Nephron progenitor cell (in vitro differentiated cells): ENCODE measurements at regions not wholly inside any gene's neighbourhood (a gene's known extent, or its start where the extent isn't known, plus 50 kb on each side); places are given as distances from the start of the nearest gene placed in this dataset.

Experiments
- DNase-seq: peaks from one replicate; pipeline ENCODE4 v3.0.0; 2021
- H3K27ac Mint-ChIP-seq: 2 replicates; pipeline ENCODE4 v1.8.0; 2021; ENCODE audit warnings: mild to moderate bottlenecking, moderate library complexity, mixed read lengths
- H3K27me3 Mint-ChIP-seq: 2 replicates; pipeline ENCODE4 v1.8.0; 2021; ENCODE audit warnings: mild to moderate bottlenecking, low read depth, mixed read lengths; ENCODE audit not compliant: poor library complexity
- H3K36me3 Mint-ChIP-seq: 2 replicates; pipeline ENCODE4 v1.8.0; 2021; ENCODE audit warnings: low read depth, mixed read lengths
- H3K4me1 Mint-ChIP-seq: 2 replicates; pipeline ENCODE4 v1.8.0; 2021; ENCODE audit warnings: mixed read lengths
- H3K4me3 Mint-ChIP-seq: 2 replicates; pipeline ENCODE4 v1.8.0; 2021; ENCODE audit warnings: mild to moderate bottlenecking, moderate library complexity, mixed read lengths
- H3K9me3 Mint-ChIP-seq: 2 replicates; pipeline ENCODE4 v1.8.0; 2021; ENCODE audit warnings: mild to moderate bottlenecking, moderate library complexity, mixed read lengths
- CTCF ChIP-seq: fragments of 200-600 bp; sonication (generic); IDR thresholded peaks from 2 replicates; pipeline ENCODE4 v1.5.0; 2021; ENCODE audit warnings: antibody characterized with exemption

DNA sequence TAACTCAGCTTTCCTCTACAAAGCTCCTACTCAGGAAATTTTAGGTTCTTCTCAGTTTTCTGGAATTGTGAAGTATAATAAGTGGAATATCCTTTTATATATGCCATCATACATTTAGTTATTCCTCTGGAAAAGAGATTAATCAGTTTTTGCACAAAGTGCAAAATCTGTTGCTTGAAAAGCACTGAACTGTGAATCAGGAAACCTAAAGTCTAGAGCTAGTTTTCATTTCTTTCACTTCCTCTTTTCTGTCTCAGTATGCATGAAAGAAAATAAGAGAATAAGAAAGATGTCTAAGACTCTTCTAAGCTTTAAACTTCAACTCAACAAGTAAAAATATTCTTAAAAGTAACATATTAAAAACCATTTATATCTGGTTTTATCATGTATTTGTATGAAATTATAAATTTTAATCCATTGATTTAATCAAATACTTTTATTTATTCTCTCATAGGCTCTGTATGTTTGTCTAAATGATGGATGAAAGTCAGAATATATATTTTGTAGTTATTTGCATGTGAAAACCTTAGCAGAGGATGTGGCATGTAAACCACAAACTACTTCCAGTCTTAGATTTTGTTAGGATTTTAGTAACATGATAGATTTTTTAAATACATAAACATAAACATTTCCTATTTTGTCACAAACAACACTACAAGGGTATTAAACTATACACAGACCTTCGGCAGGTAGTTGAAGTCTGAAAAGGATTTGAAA, 1073.0 kb downstream of the XPNPEP1 start:
- no peaks in the 10 kb centered on the region for H3K36me3 Mint-ChIP-seq
- no peak for DNase-seq
- H3K9me3 Mint-ChIP-seq = no peaks in the 10 kb centered on the region
- no peak overlapping the region for H3K27ac Mint-ChIP-seq
- H3K4me1 Mint-ChIP-seq = no peaks in the 10 kb centered on the region
- H3K4me3 Mint-ChIP-seq = no peak overlapping the region
- no peak for TF ChIP-seq CTCF
- no peaks in the 10 kb centered on the region for H3K27me3 Mint-ChIP-seq

DNA sequence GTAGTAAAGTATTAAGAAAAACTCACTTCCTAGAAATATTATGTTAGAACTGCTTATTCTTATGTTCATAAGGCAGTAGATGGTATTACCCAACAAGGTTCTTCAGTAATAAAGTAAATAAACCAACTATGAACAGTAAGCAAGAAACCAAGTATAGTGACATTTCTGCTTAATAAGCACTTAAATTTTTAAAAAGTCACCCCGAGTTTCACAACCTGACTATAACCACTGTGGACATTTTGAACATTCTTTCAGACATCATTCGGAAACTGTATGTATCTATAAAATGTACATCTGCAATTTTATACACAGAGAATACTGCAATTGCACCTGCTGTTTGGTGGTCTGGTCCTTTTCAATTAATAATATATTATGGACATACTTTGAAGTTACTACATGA, 1073.6 kb downstream of the XPNPEP1 start:
- H3K9me3 Mint-ChIP-seq = peaks cover under 1% of the 10 kb centered on the region
- H3K36me3 Mint-ChIP-seq = no peaks in the 10 kb centered on the region
- H3K4me3 Mint-ChIP-seq = no peak overlapping the region
- H3K27ac Mint-ChIP-seq = no peak overlapping the region
- TF ChIP-seq CTCF = no peak
- no peak for DNase-seq
- no peaks in the 10 kb centered on the region for H3K4me1 Mint-ChIP-seq
- no peaks in the 10 kb centered on the region for H3K27me3 Mint-ChIP-seq

GRCh38 chr10:108849186-108849585, 1074.1 kb downstream of the XPNPEP1 start:
- Mint-ChIP-seq H3K27ac (no peak overlapping the region), H3K9me3 (peaks cover 5% of the 10 kb centered on the region), H3K4me3 (no peak overlapping the region)

DNA sequence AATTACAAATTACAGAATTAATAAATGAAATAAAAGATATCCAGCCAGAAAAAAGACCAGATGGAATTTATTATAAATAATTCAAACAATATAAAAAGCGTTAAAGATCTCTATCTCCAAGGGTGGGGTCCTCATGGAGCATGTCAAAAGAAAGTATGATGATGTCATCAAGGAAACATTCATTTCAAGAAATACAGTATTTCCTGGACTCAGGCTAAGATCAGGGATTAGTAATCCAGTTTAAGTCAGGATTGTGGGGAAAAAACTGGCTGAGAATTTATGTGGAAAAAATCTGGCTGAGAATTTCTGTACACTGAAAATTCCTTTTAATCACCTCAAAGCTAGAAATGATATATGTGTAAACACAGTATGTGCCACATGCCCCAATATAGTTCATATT, 1075.3 kb downstream of the XPNPEP1 start:
- no peak overlapping the region for H3K4me3 Mint-ChIP-seq
- no peaks in the 10 kb centered on the region for H3K4me1 Mint-ChIP-seq
- no peaks in the 10 kb centered on the region for H3K27me3 Mint-ChIP-seq
- TF ChIP-seq CTCF = no peak
- DNase-seq = no peak
- no peaks in the 10 kb centered on the region for H3K36me3 Mint-ChIP-seq
- H3K27ac Mint-ChIP-seq = no peak overlapping the region
- H3K9me3 Mint-ChIP-seq = peaks cover 6% of the 10 kb centered on the region

More at GRCh38 chr10:108849186-108849585, 1074.1 kb downstream of the XPNPEP1 start:
- no peaks in the 10 kb centered on the region for H3K36me3 Mint-ChIP-seq
- H3K4me1 Mint-ChIP-seq = no peaks in the 10 kb centered on the region
- TF ChIP-seq CTCF = no peak
- DNase-seq = no peak
- H3K27me3 Mint-ChIP-seq = no peaks in the 10 kb centered on the region

- Mint-ChIP-seq H3K4me3 (no peak overlapping the region), H3K27ac (no peak overlapping the region), H3K9me3 (peaks cover 6% of the 10 kb centered on the region), H3K27me3 (peaks cover 6% of the 10 kb centered on the region), H3K4me1 (no peaks in the 10 kb centered on the region), H3K36me3 (no peaks in the 10 kb centered on the region)
- no peak for TF ChIP-seq CTCF
- DNase-seq = no peak
These were observed 1082.4 kb downstream of the XPNPEP1 start for GRCh38 chr10:108840944-108841343.

- H3K36me3 Mint-ChIP-seq = no peaks in the 10 kb centered on the region
- no peak overlapping the region for H3K27ac Mint-ChIP-seq
- TF ChIP-seq CTCF = no peak
- peaks cover 6% of the 10 kb centered on the region for H3K27me3 Mint-ChIP-seq
- H3K9me3 Mint-ChIP-seq = no peaks in the 10 kb centered on the region
- H3K4me1 Mint-ChIP-seq = no peaks in the 10 kb centered on the region
- H3K4me3 Mint-ChIP-seq = no peak overlapping the region
- DNase-seq = no peak
These were observed 1086.9 kb downstream of the XPNPEP1 start for GRCh38 chr10:108836362-108836761.
